ENCODE measurements at regions not wholly inside any gene's neighbourhood (a gene's known extent, or its start where the extent isn't known, plus 50 kb on each side); places are given as distances from the start of the nearest gene placed in this dataset.

- H3K4me1 ChIP-seq (ENCODE audit: control insufficient read depth, insufficient read depth, low read length): no peaks in the 10 kb centered on the region
- H3K36me3 ChIP-seq (ENCODE audit: control insufficient read depth in 2 of 2, insufficient read depth in 1 of 2, low read length in 2 of 2): no peaks in the 10 kb centered on the region
- H3K9me3 ChIP-seq (ENCODE audit: control insufficient read depth, insufficient read depth, low read depth, low read length): no peaks in the 10 kb centered on the region
- no peak overlapping the region for H3K27ac ChIP-seq (ENCODE audit: extremely low read depth, low read depth, low read length)
- TF ChIP-seq ZFHX2 (tag by site-specific recombination; conservative IDR thresholded peaks at IDR 0.05) (no peak), ZNF292 (tag by site-specific recombination; IDR thresholded peaks at IDR 0.05; ENCODE audit: borderline replicate concordance, low read depth) (no peak), ZNF670 (tag by site-specific recombination; IDR thresholded peaks at IDR 0.05; ENCODE audit: low read depth) (no peak), SCRT1 (tag by site-specific recombination; IDR thresholded peaks at IDR 0.05; ENCODE audit: borderline replicate concordance) (no peak), ZNF639 (tag by site-specific recombination; IDR thresholded peaks at IDR 0.05) (no peak), ZNF398 (tag by site-specific recombination; IDR thresholded peaks at IDR 0.05) (no peak), GLI4 (tag by site-specific recombination; IDR thresholded peaks at IDR 0.05) (no peak), ZNF350 (tag by site-specific recombination; IDR thresholded peaks at IDR 0.05) (no peak), RBAK (tag by site-specific recombination; IDR thresholded peaks at IDR 0.05) (no peak), ZSCAN30 (tag by site-specific recombination; IDR thresholded peaks at IDR 0.05) (no peak), SP3 (tag by site-specific recombination; IDR thresholded peaks at IDR 0.05) (no peak), ZBTB17 (tag by site-specific recombination; IDR thresholded peaks at IDR 0.05) (no peak), ZNF223 (tag by site-specific recombination; IDR thresholded peaks at IDR 0.05) (no peak), ZNF121 (tag by site-specific recombination; IDR thresholded peaks at IDR 0.05) (no peak), REPIN1 (tag by site-specific recombination; IDR thresholded peaks at IDR 0.05; ENCODE audit: low read depth) (no peak), PRDM10 (tag by site-specific recombination; IDR thresholded peaks at IDR 0.05) (no peak)
- TF ChIP-seq, protein P1, sequence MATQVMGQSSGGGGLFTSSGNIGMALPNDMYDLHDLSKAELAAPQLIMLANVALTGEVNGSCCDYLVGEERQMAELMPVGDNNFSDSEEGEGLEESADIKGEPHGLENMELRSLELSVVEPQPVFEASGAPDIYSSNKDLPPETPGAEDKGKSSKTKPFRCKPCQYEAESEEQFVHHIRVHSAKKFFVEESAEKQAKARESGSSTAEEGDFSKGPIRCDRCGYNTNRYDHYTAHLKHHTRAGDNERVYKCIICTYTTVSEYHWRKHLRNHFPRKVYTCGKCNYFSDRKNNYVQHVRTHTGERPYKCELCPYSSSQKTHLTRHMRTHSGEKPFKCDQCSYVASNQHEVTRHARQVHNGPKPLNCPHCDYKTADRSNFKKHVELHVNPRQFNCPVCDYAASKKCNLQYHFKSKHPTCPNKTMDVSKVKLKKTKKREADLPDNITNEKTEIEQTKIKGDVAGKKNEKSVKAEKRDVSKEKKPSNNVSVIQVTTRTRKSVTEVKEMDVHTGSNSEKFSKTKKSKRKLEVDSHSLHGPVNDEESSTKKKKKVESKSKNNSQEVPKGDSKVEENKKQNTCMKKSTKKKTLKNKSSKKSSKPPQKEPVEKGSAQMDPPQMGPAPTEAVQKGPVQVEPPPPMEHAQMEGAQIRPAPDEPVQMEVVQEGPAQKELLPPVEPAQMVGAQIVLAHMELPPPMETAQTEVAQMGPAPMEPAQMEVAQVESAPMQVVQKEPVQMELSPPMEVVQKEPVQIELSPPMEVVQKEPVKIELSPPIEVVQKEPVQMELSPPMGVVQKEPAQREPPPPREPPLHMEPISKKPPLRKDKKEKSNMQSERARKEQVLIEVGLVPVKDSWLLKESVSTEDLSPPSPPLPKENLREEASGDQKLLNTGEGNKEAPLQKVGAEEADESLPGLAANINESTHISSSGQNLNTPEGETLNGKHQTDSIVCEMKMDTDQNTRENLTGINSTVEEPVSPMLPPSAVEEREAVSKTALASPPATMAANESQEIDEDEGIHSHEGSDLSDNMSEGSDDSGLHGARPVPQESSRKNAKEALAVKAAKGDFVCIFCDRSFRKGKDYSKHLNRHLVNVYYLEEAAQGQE (tag by site-specific recombination; IDR thresholded peaks at IDR 0.05): no peak
- TF ChIP-seq, protein P2, sequence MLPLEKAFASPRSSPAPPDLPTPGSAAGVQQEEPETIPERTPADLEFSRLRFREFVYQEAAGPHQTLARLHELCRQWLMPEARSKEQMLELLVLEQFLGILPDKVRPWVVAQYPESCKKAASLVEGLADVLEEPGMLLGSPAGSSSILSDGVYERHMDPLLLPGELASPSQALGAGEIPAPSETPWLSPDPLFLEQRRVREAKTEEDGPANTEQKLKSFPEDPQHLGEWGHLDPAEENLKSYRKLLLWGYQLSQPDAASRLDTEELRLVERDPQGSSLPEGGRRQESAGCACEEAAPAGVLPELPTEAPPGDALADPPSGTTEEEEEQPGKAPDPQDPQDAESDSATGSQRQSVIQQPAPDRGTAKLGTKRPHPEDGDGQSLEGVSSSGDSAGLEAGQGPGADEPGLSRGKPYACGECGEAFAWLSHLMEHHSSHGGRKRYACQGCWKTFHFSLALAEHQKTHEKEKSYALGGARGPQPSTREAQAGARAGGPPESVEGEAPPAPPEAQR (tag by site-specific recombination; IDR thresholded peaks at IDR 0.05): no peak
- no peak overlapping the region for H3K4me3 ChIP-seq (ENCODE audit: low read depth, low read length)
- CTCF ChIA-PET: no interaction called here
- POLR2A ChIA-PET: no interaction called here
These were observed 70.7 kb upstream of the SYT6 start for GRCh38 chr1:114224196-114224907.

Measured in HEK293 (cell line).